A549 (cell line): ENCODE measurements at regions not wholly inside any gene's neighbourhood (a gene's known extent, or its start where the extent isn't known, plus 50 kb on each side); places are given as distances from the start of the nearest gene placed in this dataset.
A peak's percentile ranks its signal among the peaks of the same experiment; 100 is the strongest.

ENCODE experiments used
- ATOH8 ChIP-seq: fragments of 250-450 bp; sonication (Bioruptor Pico); IDR thresholded peaks from 2 replicates; pipeline ENCODE4 v1.5.0; 2020; ENCODE audit warnings: low read depth, mild to moderate bottlenecking, moderate library complexity
- BCL3 ChIP-seq: fragments of >200 bp; sonication (Bioruptor Twin); formaldehyde crosslinking; IDR thresholded peaks from 3 replicates; pipeline ENCODE4 v1.6.1; 2016
- CEBPB ChIP-seq, 2 experiments: fragments of >200 bp in 1 of 2; sonication (Bioruptor Twin) in 1 of 2; formaldehyde crosslinking in 1 of 2; IDR thresholded peaks; 2 replicates each; pipeline ENCODE4 v1.6.1; 2012 to 2016
- CHD2 ChIP-seq: fragments of 150-350 bp; IDR thresholded peaks from 2 replicates; pipeline ENCODE4 v1.6.1; 2014; ENCODE audit warnings: low read length; ENCODE audit not compliant: partially characterized antibody
- CHD4 ChIP-seq: fragments of 200-600 bp; sonication (generic); IDR thresholded peaks from 2 replicates; pipeline ENCODE4 v1.6.1; 2016; ENCODE audit warnings: antibody characterized with exemption, mild to moderate bottlenecking, borderline replicate concordance
- CTCF ChIP-seq: fragments of >200 bp; sonication (Bioruptor Twin); formaldehyde crosslinking; IDR thresholded peaks from 3 replicates; pipeline ENCODE4 v1.5.1; 2016
- E2F6 ChIP-seq: IDR thresholded peaks from 2 replicates; pipeline ENCODE4 v1.6.1; 2012; ENCODE audit warnings: low read depth, borderline replicate concordance
- ESRRA ChIP-seq: fragments of 150-350 bp; IDR thresholded peaks from 2 replicates; pipeline ENCODE4 v1.6.1; 2014; ENCODE audit warnings: mild to moderate bottlenecking, low read length, borderline replicate concordance
- FOSB ChIP-seq: fragments of 250-450 bp; sonication (Bioruptor Pico); IDR thresholded peaks from 2 replicates; pipeline ENCODE4 v1.5.0; 2020; ENCODE audit warnings: mild to moderate bottlenecking, moderate library complexity
- FOXS1 ChIP-seq: fragments of 250-450 bp; sonication (Bioruptor Pico); IDR thresholded peaks from 2 replicates; pipeline ENCODE4 v1.5.0; 2020; ENCODE audit warnings: mild to moderate bottlenecking, moderate library complexity
- GATA3 ChIP-seq: IDR thresholded peaks from 2 replicates; pipeline ENCODE4 v1.6.1; 2012; ENCODE audit warnings: borderline replicate concordance
- HDAC2 ChIP-seq: fragments of 200-600 bp; sonication (generic); IDR thresholded peaks from 2 replicates; pipeline ENCODE4 v1.6.1; 2016
- HMGXB4 ChIP-seq: fragments of 250-450 bp; sonication (Bioruptor Pico); IDR thresholded peaks from 2 replicates; pipeline ENCODE4 v1.5.0; 2021; ENCODE audit warnings: mild to moderate bottlenecking, moderate library complexity, borderline replicate concordance
- HOXA7 ChIP-seq: fragments of 250-450 bp; sonication (Bioruptor Pico); IDR thresholded peaks from 2 replicates; pipeline ENCODE4 v1.5.0; 2020; ENCODE audit warnings: mild to moderate bottlenecking, moderate library complexity
- HOXB5 ChIP-seq: fragments of 250-450 bp; sonication (Bioruptor Pico); IDR thresholded peaks from 2 replicates; pipeline ENCODE4 v1.5.0; 2020; ENCODE audit warnings: mild to moderate bottlenecking, moderate library complexity
- JUN ChIP-seq, 2 experiments: fragments of >200 bp; sonication (Bioruptor Twin); formaldehyde crosslinking; IDR thresholded peaks; 2 replicates in 1 of 2; 3 replicates in 1 of 2; pipeline ENCODE4 v1.6.1; 2016 to 2017
- KDM1A ChIP-seq: fragments of 200-600 bp; sonication (generic); IDR thresholded peaks from 2 replicates; pipeline ENCODE4 v1.6.1; 2016; ENCODE audit warnings: low read depth, mild to moderate bottlenecking
- KDM5A ChIP-seq: fragments of 200-600 bp; sonication (generic); IDR thresholded peaks from 2 replicates; pipeline ENCODE4 v1.6.1; 2016; ENCODE audit warnings: antibody characterized with exemption, mild to moderate bottlenecking
- MAFK ChIP-seq: fragments of 450-650 bp; IDR thresholded peaks from 2 replicates; pipeline ENCODE4 v1.6.1; 2014; ENCODE audit not compliant: partially characterized antibody
- MAX ChIP-seq: IDR thresholded peaks from 2 replicates; pipeline ENCODE4 v1.6.1; 2012
- MYC ChIP-seq: IDR thresholded peaks from 2 replicates; pipeline ENCODE4 v1.6.1; 2012; ENCODE audit warnings: mild to moderate bottlenecking, inconsistent platforms, low read length, improper control_type of control experiment, borderline replicate concordance
- NFE2L2 ChIP-seq: fragments of 150-350 bp; conservative IDR thresholded peaks from 2 replicates; pipeline ENCODE4 v1.6.1; 2014; ENCODE audit warnings: low read length
- NPAS2 ChIP-seq: fragments of 250-450 bp; sonication (Bioruptor Pico); IDR thresholded peaks from 2 replicates; pipeline ENCODE4 v1.8.0; 2022; ENCODE audit warnings: mild to moderate bottlenecking, moderate library complexity, borderline replicate concordance
- NR3C1 ChIP-seq: fragments of >200 bp; sonication (Bioruptor Twin); formaldehyde crosslinking; IDR thresholded peaks from 3 replicates; pipeline ENCODE4 v1.6.1; 2017
- PBX3 ChIP-seq: IDR thresholded peaks from 2 replicates; pipeline ENCODE4 v1.6.1; 2012
- PHF8 ChIP-seq: fragments of 200-600 bp; sonication (generic); IDR thresholded peaks from 2 replicates; pipeline ENCODE4 v1.6.1; 2016; ENCODE audit warnings: low read depth, mild to moderate bottlenecking, antibody characterized with exemption, moderate library complexity, borderline replicate concordance
- POLR2A ChIP-seq: IDR thresholded peaks from 2 replicates; pipeline ENCODE4 v1.6.1; 2012; ENCODE audit warnings: mild to moderate bottlenecking, low read length
- POLR2AphosphoS2 ChIP-seq: conservative IDR thresholded peaks from 2 replicates; pipeline ENCODE4 v1.6.1; 2012; ENCODE audit warnings: low read length, improper control_type of control experiment, inconsistent platforms
- RCOR1 ChIP-seq: fragments of 150-350 bp; IDR thresholded peaks from 2 replicates; pipeline ENCODE4 v1.6.1; 2014; ENCODE audit warnings: antibody characterized with exemption, low read length, low read depth
- RFX5 ChIP-seq: fragments of 450-650 bp; IDR thresholded peaks from 2 replicates; pipeline ENCODE4 v1.7.1; 2014; ENCODE audit warnings: antibody characterized with exemption, mild to moderate bottlenecking, moderate library complexity
- RNF2 ChIP-seq: fragments of 200-600 bp; sonication (generic); IDR thresholded peaks from 2 replicates; pipeline ENCODE4 v1.6.1; 2016; ENCODE audit warnings: low read depth, mild to moderate bottlenecking, antibody characterized with exemption, moderate library complexity, borderline replicate concordance
- TP53 ChIP-seq: fragments of 250-450 bp; sonication (Bioruptor Pico); IDR thresholded peaks from 2 replicates; pipeline ENCODE4 v1.5.0; 2021; ENCODE audit warnings: mild to moderate bottlenecking, moderate library complexity
- USF2 ChIP-seq: fragments of 450-650 bp; IDR thresholded peaks from 2 replicates; pipeline ENCODE4 v1.6.1; 2014; ENCODE audit warnings: antibody characterized with exemption
- ZNF302 ChIP-seq: fragments of 250-450 bp; sonication (Bioruptor Pico); IDR thresholded peaks from 2 replicates; pipeline ENCODE4 v1.9.0; 2021; ENCODE audit warnings: inconsistent platforms, mild to moderate bottlenecking, moderate library complexity

- TF ChIP-seq NFE2L2 (peak; percentile 82), USF2 (peak; percentile 74), E2F6 (no peak; the same call in 1 of the 2 replicates), HOXB5 (CRISPR knock-in tag) (no peak), RFX5 (no peak), RCOR1 (no peak), POLR2AphosphoS2 (no peak), POLR2A (no peak), MAFK (peak; percentile 95), ATOH8 (CRISPR knock-in tag) (no peak), CHD2 (no peak), TP53 (CRISPR knock-in tag) (no peak), PBX3 (no peak), CTCF (no peak), PHF8 (no peak), ZNF302 (CRISPR knock-in tag) (no peak), CHD4 (no peak), NPAS2 (0 out of 2 replicates have a peak, but pooled peaks have one; percentile 47), HDAC2 (no peak), KDM1A (no peak), KDM5A (no peak), CEBPB (IDR thresholded peaks at IDR 0.05) (peak in 1 of 2 experiments; percentile 49; a peak in 2 of 4 replicates), RNF2 (no peak), FOXS1 (CRISPR knock-in tag) (no peak), HMGXB4 (CRISPR knock-in tag) (no peak), HOXA7 (CRISPR knock-in tag) (no peak), MYC (0 out of 2 replicates have a peak, but pooled peaks have one; percentile 47), FOSB (CRISPR knock-in tag) (no peak), ESRRA (no peak), MAX (peak; percentile 76), GATA3 (peak; percentile 86), JUN (IDR thresholded peaks at IDR 0.05) (peak in 1 of 2 experiments; percentile 40; a peak in 2 of 5 replicates), NR3C1 (no peak), BCL3 (0 out of 3 replicates have a peak, but pooled peaks have one; percentile 14)
Observed at GRCh38 chr6:3913077-3913957, 64.1 kb downstream of the FAM50B start (continued).
